Fibroblast of skin of right quadriceps (primary cell): ENCODE measurements at regions not wholly inside any gene's neighbourhood (a gene's known extent, or its start where the extent isn't known, plus 50 kb on each side); places are given as distances from the start of the nearest gene placed in this dataset.

Source experiments
- DNase-seq: peaks from one replicate; pipeline ENCODE4 v3.0.0-alpha.2; 2013

- no peak for DNase-seq
Measured at GRCh38 chr21:35236090-35236489, 187.0 kb upstream of the RUNX1 start.

DNA sequence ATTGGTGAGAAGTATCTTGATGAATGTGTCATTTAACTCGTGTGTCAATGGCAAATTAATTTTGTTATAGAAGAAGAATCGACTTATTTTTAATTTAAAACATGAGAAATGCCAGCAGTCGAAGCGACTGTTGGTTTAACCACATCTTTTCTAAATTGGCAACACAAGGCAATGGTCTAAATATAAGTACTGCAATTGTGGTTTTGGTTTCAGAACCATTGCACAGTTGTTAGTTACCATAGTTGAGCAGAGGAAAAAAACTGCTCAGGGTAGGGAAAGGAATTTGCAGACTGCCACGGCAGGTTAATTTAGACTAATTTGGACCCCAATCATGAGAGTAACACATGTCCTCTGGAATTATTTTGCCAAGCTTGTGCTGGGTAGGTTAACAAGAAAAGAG is 185.6 kb upstream of the RUNX1 start:
- no peak for DNase-seq

DNA sequence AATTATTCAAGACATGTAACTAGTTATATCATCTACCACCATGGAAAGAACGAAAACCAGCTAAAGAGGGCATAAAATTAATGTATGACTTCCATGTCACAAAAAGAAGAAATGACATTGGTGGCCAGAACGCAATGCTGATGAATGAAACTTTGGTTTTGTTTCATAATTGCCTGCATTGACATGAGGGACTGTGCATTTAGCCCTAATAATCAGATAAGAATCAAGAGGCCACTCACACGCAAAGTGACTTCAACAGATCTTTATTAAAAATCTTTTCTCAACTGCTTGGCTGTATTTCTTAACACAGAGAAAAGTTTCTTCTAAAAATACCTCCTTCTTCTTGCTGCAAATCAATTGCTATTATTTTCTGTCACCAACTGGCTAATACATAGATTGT is 184.7 kb upstream of the RUNX1 start:
- no peak for DNase-seq

DNA sequence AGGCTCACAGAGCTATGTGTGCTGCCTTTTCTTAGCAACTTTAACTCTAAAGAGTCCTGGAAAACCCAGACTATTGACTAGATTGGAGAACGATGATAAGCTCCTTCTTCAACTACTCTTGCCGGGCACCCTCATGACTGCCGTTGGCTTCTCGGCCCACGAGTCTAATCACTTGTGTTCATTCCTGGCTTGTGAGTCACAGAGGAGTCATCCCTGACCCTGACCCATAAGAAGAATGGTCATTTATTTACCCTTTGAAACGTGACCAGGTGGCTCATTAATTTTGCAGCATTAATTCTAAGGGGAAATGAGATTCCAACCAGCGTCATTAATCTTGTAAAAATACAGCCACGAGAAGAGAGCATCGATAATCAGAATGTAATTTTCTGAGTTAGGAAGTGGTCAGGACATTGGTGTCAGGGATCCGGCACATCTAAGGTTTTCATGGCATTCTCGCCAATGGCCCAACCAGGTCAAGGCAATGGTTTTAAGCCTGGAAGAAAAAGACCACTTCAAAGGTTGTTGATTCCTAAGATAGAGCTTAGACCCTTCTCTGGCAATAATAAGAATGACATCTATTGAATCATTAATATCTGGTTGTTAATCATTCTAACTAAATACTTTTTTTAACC is 183.6 kb upstream of the RUNX1 start:
- DNase-seq = no peak

GRCh38 chr21:35231090-35231489 is 182.0 kb upstream of the RUNX1 start:
- no peak for DNase-seq

GRCh38 chr21:35229290-35229689 is 180.2 kb upstream of the RUNX1 start:
- no peak for DNase-seq

DNA sequence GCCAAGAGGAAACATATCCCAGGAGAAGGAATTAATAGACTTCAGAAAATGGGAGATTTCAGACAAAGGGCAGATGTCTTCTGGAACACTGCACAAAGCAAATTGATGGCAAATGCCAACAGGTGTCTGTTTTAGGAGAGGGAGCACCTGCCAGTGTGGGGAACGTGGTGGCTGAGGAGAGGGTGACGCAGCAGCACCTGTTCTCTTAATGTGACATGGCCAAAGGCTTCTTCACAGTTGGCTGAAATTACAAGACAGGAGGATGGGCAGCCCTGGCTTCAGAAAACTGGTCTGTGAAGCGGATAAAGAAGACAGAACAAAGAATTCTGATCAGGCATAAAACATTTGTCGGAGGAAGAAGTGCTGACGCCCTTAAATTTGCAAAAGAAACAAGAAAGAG is 178.7 kb upstream of the RUNX1 start:
- DNase-seq = no peak

DNA sequence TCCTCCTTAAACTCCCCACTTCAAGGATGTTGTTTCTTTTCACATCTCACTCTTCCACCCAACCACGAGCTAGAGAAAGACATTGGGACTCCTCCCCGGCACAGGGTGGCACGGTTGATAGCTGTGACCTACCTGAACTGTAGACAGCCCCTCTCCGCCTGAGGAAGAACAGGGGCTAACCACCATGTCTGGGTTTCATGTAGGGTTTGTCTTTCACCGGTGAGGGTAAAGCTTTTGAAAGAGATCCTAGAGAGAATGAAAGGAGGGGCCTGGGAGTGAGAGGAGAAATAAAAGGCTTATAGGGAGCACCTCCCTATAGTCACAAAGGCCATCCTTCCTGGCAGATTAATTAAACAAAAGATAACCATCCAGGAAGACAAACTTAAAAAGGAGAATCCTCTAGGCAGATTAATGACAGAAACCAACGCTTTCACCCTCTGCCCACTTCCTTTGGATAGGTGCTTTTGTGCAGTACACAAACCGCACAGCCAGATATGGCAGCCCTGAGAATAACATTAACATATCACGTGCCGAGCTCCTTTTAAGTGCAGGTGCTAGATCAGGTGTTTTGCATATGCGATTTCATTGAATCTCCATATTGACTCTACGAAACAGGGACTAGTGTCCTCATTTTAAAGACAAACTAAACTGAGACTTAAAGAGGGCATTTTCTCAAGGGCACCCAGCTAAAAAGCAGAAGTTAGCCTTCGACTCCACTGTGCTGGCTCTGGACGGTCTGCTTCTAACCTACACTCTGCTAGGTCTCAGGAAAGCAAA is 178.1 kb upstream of the RUNX1 start:
- DNase-seq = no peak

DNA sequence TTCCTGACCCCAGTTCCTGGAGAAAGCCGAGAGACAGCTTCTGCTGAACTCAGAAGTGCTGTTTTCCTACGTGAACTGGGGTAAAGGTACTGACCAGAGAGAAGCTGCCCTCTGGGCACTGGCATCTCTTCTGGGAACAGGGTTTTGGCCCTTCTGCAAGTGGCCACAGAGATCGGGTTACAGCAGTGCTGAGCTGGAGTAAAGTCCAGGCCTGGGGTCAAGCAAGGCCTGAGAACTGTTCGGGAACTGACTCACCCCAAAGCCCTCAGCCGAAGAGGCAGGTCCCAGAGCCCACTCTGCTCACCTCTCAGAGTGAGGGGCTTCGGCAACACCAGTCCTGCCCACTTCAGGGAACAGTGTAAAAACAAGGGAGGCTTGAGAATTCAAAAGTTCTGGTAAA is 177.2 kb upstream of the RUNX1 start:
- DNase-seq = no peak

- no peak for DNase-seq
Measured at GRCh38 chr21:35225573-35225972, 176.5 kb upstream of the RUNX1 start.

- peak; percentile 22 for DNase-seq
Measured at GRCh38 chr21:35223480-35224156, 174.5 kb upstream of the RUNX1 start.

DNA sequence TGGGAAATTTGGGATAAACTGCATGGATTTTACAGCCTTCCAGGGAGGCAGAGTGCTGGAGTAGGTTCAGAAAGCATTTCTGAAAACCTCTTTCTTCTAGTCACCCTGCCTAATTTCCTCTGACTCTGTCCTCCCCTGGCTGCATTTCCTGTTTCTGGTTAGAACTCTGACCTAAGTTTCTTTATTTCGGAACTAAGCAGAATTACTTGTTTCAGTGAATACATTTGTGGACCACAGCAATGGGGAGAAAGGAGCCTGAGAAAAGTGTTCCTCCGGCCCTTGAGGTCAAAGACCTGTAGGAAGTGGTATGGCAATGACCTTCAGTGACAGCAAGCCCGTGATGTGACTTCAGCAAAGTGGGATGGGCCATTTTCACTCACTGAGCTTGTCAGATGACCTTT is 173.4 kb upstream of the RUNX1 start:
- no peak for DNase-seq

GRCh38 chr21:35222021-35222420 is 172.9 kb upstream of the RUNX1 start:
- DNase-seq = peak; percentile 32

GRCh38 chr21:35220301-35220700 is 171.2 kb upstream of the RUNX1 start:
- peak; percentile 66 for DNase-seq

DNA sequence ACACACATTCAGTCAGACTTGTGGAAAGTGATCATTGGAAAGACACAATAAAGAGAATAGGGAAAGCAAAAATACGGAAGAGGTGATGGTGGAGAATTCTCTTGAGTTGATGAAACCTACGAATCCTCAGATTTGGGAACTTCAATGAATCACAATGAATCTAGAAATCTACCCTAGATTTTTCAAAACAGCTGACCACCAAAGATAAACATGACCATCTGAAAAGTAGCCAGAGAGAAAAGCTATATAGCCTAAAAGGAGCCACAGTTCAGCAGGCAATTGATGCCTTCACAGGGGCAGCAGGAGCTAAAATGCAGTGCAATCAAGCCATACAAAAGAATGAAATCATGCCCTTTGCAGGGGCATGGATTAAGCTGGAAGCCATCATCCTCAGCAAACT is 170.6 kb upstream of the RUNX1 start:
- DNase-seq = no peak

DNA sequence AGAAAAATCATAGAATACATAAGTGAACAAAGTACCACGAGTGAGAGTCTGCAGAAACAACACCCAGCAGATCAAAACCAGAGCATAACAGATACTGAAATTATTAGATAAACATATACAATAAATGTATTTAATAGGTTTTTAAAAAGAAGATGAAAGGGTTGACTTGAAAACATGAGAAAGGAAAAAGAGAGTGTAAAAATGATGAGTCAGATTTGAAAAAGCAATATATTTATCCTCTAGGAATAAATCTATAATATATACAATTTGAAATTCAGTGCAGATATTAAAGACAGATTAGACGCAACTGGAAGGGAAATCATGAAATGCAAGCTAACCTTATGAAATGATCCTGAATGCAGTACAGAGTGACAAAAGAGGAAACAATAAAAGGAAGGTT is 170.2 kb upstream of the RUNX1 start:
- DNase-seq = no peak

- DNase-seq = peak; percentile 95
Measured at GRCh38 chr21:35217504-35218060, 168.5 kb upstream of the RUNX1 start.

DNA sequence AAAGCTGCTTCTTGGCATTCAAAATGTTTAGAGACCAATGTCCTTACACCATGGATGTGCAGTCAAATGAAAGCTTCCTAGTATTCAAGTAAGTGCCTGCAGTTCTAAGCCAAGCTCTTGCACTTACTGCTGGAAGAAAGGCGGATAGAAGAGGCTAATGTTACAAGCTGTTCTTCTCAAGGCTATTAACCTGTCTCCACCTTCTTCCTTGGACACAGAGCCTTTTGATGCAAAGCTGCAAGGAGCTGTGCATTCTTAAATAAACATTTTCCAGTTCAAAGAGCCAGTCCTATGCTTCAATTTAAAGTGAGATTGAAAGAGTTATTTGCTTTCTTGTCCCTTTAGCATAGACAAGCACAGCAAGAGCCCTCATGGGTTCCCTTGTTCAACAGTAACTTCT is 167.9 kb upstream of the RUNX1 start:
- no peak for DNase-seq

DNA sequence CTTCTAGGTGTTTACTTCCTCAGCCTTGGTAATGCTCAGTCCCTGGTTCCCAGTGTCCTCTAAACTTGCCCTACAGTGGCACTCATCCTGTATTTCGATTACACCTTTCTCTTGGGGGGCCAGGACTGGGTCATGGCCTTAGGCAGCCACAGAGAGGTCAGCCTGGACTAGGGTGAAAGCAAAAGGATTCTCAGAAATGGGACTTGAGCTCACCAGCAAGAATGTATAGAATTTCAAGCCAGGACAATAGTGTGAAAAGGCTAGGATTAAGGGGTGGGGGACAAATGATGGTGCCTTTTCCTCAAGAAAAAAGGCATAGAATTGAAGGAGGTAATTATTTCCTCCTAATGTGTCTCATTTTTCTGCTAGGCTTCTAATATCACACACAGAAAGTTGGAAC is 166.8 kb upstream of the RUNX1 start:
- DNase-seq = no peak

DNA sequence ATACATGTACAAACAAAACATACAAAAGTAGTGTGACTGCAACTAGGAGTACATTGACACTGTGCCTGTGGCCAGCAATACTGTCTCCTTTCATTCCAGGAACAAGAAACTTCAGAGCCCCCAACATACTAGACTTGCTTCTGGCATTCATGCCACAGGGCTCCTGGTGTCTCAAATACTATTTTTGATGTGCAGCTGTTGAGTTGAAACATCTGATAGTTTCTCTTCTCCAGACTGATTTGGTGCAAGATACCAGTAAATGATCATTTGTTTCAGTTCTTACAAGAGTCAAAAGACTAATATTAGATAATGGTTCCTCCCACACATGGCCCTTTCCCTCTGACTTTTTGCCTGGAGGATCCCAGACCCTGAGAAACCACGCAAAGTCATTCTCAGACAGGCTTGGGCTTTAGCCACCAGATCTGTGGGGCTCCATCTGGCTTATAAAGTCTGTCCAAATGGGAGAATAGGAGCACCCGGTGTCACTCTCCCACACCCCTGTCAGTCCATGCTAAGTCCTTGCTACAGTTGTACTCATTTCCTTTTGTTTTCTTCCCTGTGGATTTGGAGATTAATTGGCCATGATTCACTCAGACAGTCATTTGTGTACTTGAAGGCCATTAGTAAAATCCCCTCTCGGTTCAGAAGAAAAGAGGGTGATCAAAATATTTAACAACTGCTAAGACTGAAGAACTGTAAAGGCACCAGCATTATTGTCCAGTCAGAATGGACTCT is 163.5 kb upstream of the RUNX1 start:
- DNase-seq = peak; percentile 74

GRCh38 chr21:35211782-35212181 is 162.7 kb upstream of the RUNX1 start:
- no peak for DNase-seq

DNA sequence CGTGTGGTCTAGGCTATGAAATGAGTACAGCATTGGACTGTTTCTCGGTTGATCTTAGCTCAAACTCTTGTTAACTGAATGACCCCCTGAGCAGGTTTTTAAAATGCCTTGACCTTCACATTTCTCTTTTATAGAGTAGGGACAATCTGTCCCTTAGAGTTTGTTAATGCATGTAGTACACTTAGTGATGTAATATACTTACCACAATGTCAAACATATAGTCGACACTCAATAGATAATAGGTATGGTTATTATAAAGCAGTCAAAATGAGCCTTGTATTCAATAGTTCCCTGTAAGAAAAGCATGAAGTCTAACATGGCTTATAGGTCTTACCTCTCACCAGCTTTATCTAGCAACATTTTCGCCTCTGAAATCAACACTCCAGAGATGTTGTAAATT is 161.0 kb upstream of the RUNX1 start:
- DNase-seq = no peak

GRCh38 chr21:35208810-35209517 is 159.9 kb upstream of the RUNX1 start:
- DNase-seq = no peak
